ENCODE measurements at regions not wholly inside any gene's neighbourhood (a gene's known extent, or its start where the extent isn't known, plus 50 kb on each side); places are given as distances from the start of the nearest gene placed in this dataset.

DNA sequence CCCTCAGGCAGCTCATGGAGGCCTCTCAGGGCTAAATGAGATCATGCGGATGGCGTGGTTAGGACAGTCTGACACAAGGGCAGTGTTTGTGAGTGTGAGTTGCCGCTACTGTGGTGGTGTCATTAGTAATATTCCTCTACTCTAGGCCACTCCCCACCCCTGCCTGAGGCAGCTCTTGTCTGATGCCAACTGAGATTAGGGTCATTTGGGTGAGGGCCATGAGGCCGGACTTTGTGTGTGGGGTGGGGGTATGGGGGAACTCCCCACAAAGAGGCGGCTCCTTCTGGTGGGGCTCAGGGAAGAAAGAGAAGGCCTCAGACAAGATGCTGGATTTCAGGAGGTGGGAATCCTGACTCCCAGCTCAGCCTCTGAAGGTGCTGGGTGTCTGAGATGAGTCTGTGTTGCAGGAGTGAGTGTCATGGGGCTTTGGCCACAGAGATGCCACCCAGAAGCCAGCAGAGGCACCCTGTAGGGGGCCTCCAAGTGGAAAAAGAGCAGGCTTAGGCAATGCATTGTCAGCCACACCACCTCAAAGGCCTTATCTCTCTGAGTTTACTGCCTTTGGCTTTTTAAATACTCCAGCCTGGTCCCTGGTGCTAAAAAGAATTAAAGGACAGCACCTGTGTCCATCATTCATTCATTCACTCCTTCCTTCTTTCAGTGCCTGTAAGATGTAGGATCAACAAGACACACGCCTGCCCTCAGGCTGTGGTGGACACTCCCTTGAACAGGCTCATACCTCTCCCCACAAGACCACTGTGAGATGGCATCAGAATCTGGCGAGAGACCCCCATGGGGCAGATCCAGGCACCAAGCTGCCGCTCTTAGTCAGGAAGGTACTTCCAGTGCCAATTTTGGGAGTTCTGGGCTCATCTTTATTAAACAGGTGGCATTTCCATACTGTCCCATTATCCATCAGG, 175.2 kb downstream of the MRPL14 start:
- Histone ChIP-seq H3K9me2 (replicated peaks; ENCODE audit: low read depth, low read length) (no peaks in the 10 kb centered on the region), H3K27me3 (ENCODE audit: insufficient read depth, low read length, poor library complexity, severe bottlenecking) (no peaks in the 10 kb centered on the region), H3K4me3 (ENCODE audit: low read length, poor library complexity, severe bottlenecking) (no peak overlapping the region), H3K79me2 (ENCODE audit: insufficient read depth, low read length) (no peaks in the 10 kb centered on the region), H2AFZ (ENCODE audit: low read length) (no peak overlapping the region), H3K4me1 (ENCODE audit: insufficient read depth, low read length, poor library complexity, severe bottlenecking) (peaks cover 6% of the 10 kb centered on the region), H4K20me1 (ENCODE audit: insufficient read depth, low read length, poor library complexity, severe bottlenecking) (no peaks in the 10 kb centered on the region), H3K9ac (ENCODE audit: low read depth, low read length, poor library complexity, severe bottlenecking) (no peak overlapping the region), H3K4me2 (ENCODE audit: low read depth, low read length, poor library complexity, severe bottlenecking) (no peak overlapping the region), H3K9me3 (ENCODE audit: insufficient read depth, low read depth, low read length) (no peaks in the 10 kb centered on the region), H3K36me3 (ENCODE audit: insufficient read depth, low read length) (no peaks in the 10 kb centered on the region), H3F3A (ENCODE audit: low read depth) (no peaks in the 10 kb centered on the region)
- TF ChIP-seq, protein P1, sequence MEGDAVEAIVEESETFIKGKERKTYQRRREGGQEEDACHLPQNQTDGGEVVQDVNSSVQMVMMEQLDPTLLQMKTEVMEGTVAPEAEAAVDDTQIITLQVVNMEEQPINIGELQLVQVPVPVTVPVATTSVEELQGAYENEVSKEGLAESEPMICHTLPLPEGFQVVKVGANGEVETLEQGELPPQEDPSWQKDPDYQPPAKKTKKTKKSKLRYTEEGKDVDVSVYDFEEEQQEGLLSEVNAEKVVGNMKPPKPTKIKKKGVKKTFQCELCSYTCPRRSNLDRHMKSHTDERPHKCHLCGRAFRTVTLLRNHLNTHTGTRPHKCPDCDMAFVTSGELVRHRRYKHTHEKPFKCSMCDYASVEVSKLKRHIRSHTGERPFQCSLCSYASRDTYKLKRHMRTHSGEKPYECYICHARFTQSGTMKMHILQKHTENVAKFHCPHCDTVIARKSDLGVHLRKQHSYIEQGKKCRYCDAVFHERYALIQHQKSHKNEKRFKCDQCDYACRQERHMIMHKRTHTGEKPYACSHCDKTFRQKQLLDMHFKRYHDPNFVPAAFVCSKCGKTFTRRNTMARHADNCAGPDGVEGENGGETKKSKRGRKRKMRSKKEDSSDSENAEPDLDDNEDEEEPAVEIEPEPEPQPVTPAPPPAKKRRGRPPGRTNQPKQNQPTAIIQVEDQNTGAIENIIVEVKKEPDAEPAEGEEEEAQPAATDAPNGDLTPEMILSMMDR (conservative IDR thresholded peaks at IDR 0.05; ENCODE audit: low read length): no peak; the same call in 1 of the 2 replicates
- no peak for TF ChIP-seq EZH2phosphoT487 (IDR thresholded peaks at IDR 0.05; ENCODE audit: borderline replicate concordance)

DNA sequence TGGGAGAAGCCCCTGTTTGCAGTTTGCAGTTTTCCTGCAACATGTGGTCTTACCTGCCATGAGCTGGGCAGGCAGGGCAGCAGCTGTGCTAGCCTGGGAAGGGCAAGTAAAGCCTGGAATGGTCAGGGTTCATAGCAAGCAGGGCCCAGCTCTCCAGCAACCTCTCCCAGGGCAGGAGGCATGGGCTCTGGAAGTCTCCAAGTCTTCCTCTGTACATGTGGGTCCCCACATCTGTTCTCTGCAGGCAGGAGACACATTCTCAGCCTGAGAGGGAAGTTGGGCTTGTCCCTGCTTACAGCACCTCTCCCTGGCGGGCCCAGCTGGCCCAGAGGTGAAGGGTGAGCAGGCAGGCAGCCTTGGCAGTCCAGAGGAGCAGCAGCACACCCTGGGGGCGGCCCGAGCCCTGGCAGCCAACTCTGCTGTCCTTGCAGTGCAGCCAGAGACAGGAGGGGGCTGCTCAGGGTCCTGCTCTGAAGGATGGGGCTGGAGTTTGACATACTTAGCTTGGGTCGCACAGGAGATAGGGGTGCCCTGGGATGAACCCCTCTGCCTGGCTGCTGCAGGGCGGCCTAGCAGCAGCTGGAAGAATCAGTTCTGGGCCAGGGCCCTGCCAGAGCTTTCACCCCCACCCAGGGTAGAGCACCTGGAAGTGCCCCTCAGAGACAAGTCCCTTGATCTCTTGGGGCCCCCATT, 176.0 kb downstream of the MRPL14 start:
- no peaks in the 10 kb centered on the region for H3K9me3 ChIP-seq (ENCODE audit: insufficient read depth, low read depth, low read length)
- no peaks in the 10 kb centered on the region for H3K79me2 ChIP-seq (ENCODE audit: insufficient read depth, low read length)
- H3K9me2 ChIP-seq (replicated peaks; ENCODE audit: low read depth, low read length): no peaks in the 10 kb centered on the region
- no peaks in the 10 kb centered on the region for H3F3A ChIP-seq (ENCODE audit: low read depth)
- H4K20me1 ChIP-seq (ENCODE audit: insufficient read depth, low read length, poor library complexity, severe bottlenecking): no peaks in the 10 kb centered on the region
- H2AFZ ChIP-seq (ENCODE audit: low read length): no peak overlapping the region
- H3K4me3 ChIP-seq (ENCODE audit: low read length, poor library complexity, severe bottlenecking): no peak overlapping the region
- H3K27me3 ChIP-seq (ENCODE audit: insufficient read depth, low read length, poor library complexity, severe bottlenecking): no peaks in the 10 kb centered on the region
- no peaks in the 10 kb centered on the region for H3K36me3 ChIP-seq (ENCODE audit: insufficient read depth, low read length)
- H3K4me2 ChIP-seq (ENCODE audit: low read depth, low read length, poor library complexity, severe bottlenecking): no peak overlapping the region
- no peak for TF ChIP-seq EZH2phosphoT487 (IDR thresholded peaks at IDR 0.05; ENCODE audit: borderline replicate concordance)
- TF ChIP-seq, protein P1 (conservative IDR thresholded peaks at IDR 0.05; ENCODE audit: low read length): peak; percentile 75
- no peak overlapping the region for H3K9ac ChIP-seq (ENCODE audit: low read depth, low read length, poor library complexity, severe bottlenecking)
- H3K4me1 ChIP-seq (ENCODE audit: insufficient read depth, low read length, poor library complexity, severe bottlenecking): peaks cover 6% of the 10 kb centered on the region

DNA sequence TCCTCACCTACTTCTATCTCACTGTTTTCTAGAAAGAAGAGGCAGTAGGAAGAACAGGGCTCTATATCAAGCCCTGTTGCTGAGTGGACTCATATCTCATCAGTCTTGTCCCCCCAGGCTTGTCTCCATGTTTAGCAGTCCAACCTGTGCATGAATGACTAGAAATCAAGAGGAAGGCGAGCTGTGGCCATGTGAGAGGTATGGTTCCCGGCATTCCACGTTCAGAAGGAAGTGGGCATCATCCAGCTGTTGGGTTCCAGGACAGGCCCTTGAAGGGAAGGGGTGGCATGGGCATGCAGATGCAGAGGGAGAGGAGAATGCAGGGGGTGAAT, 176.6 kb downstream of the MRPL14 start:
- Histone ChIP-seq H3K9me3 (ENCODE audit: insufficient read depth, low read depth, low read length) (peaks cover under 1% of the 10 kb centered on the region; the same call in 1 of the 2 replicates), H2AFZ (ENCODE audit: low read length) (no peak overlapping the region), H3K4me3 (ENCODE audit: low read length, poor library complexity, severe bottlenecking) (no peak overlapping the region), H3F3A (ENCODE audit: low read depth) (no peaks in the 10 kb centered on the region), H3K4me2 (ENCODE audit: low read depth, low read length, poor library complexity, severe bottlenecking) (no peak overlapping the region), H3K36me3 (ENCODE audit: insufficient read depth, low read length) (no peaks in the 10 kb centered on the region), H3K4me1 (ENCODE audit: insufficient read depth, low read length, poor library complexity, severe bottlenecking) (peaks cover 6% of the 10 kb centered on the region), H3K9ac (ENCODE audit: low read depth, low read length, poor library complexity, severe bottlenecking) (no peak overlapping the region), H3K79me2 (ENCODE audit: insufficient read depth, low read length) (no peaks in the 10 kb centered on the region), H3K27me3 (ENCODE audit: insufficient read depth, low read length, poor library complexity, severe bottlenecking) (no peaks in the 10 kb centered on the region), H4K20me1 (ENCODE audit: insufficient read depth, low read length, poor library complexity, severe bottlenecking) (no peaks in the 10 kb centered on the region), H3K9me2 (replicated peaks; ENCODE audit: low read depth, low read length) (no peaks in the 10 kb centered on the region)
- no peak for TF ChIP-seq EZH2phosphoT487 (IDR thresholded peaks at IDR 0.05; ENCODE audit: borderline replicate concordance)
- TF ChIP-seq, protein P1 (conservative IDR thresholded peaks at IDR 0.05; ENCODE audit: low read length): no peak
